Naive B cell (primary cell): ENCODE measurements at regions not wholly inside any gene's neighbourhood (a gene's known extent, or its start where the extent isn't known, plus 50 kb on each side); places are given as distances from the start of the nearest gene placed in this dataset.
"Not testable (repeated sequence)": the region's sequence is repeated elsewhere in the genome, so short reads cannot be mapped to it uniquely, and the experiment has no call there.

Source experiments
- ATAC-seq, 2 donors: fragments of 150-1000 bp; cut with Tn5 transposase; 2 replicates each; pipeline ENCODE4 v1.10.0; 2021; ENCODE audit warnings: low read depth in 2 of 2, mild to moderate bottlenecking in 2 of 2, moderate library complexity in 2 of 2
- DNase-seq: peaks from one replicate; pipeline ENCODE4 v3.0.0; 2022
- H3K27ac Mint-ChIP-seq, 6 donors: one replicate each; pipeline ENCODE4 v1.8.0; 2020 to 2022; ENCODE audit warnings: mild to moderate bottlenecking in 6 of 6, mixed read lengths in 6 of 6, moderate library complexity in 5 of 6, inconsistent platforms in 2 of 6
- H3K27me3 Mint-ChIP-seq, 3 donors: one replicate each; pipeline ENCODE4 v1.8.0; 2021 to 2022; ENCODE audit warnings: mixed read lengths in 3 of 3, mild to moderate bottlenecking in 1 of 3
- H3K36me3 Mint-ChIP-seq, 2 donors: one replicate each; pipeline ENCODE4 v1.8.0; 2020 to 2022; ENCODE audit warnings: mixed read lengths in 2 of 2, inconsistent platforms in 1 of 2, mild to moderate bottlenecking in 1 of 2
- H3K4me1 Mint-ChIP-seq, 3 donors: one replicate each; pipeline ENCODE4 v1.8.0; 2020 to 2022; ENCODE audit warnings: mixed read lengths in 3 of 3, inconsistent platforms in 1 of 3, mild to moderate bottlenecking in 1 of 3, moderate library complexity in 1 of 3
- H3K4me3 Mint-ChIP-seq, 8 donors: one replicate each; pipeline ENCODE4 v1.8.0; 2020 to 2022; ENCODE audit warnings: mild to moderate bottlenecking in 8 of 8, mixed read lengths in 8 of 8, moderate library complexity in 8 of 8, inconsistent platforms in 2 of 8
- H3K9me3 Mint-ChIP-seq, 7 donors: one replicate each; pipeline ENCODE4 v1.8.0; 2020 to 2022; ENCODE audit warnings: mixed read lengths in 7 of 7, mild to moderate bottlenecking in 5 of 7, inconsistent platforms in 2 of 7, moderate library complexity in 1 of 7

DNA sequence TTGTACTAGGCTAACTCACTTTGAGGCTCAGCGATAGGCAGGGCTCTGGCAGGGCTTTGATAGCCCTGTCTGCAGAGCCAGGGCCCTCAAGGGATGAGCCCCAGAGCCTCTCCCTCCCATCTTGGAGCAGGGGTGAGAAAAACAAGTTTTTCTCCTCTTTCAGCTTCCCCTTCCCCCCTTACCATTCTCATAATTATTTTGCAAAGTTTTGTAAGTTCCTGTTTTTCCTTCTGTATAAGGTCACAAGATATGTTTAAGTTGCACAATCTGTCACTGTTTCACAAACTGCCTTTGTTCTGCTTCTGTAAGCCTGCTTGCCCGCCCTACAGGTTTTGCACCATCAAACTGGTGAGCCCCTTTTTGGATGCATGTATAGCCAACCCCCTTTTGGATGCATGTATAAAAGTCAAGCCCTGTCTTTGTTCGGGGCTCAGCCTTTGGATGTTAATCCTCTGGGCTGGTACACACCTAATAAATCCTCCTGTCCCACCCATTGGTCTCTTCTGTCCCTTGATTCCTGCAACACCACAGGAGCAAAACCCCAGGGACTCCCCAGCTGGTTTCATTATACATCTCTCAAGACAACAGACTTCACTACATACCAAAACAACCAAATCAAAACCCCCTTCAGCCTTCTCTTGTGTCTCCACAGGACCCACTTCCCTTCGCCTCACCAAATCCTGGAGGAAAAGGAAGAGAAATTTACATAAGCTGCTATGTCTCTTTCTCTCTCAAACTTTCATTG, 52.5 kb upstream of the RESF1 start:
- H3K4me3 Mint-ChIP-seq, result peak overlapping the region; percentile 35 to 75 (median 60)
- no peaks in the 10 kb centered on the region for H3K27me3 Mint-ChIP-seq
- peaks cover 24 to 36% (median 34%) of the 10 kb centered on the region in 3 donors for H3K4me1 Mint-ChIP-seq
- H3K27ac Mint-ChIP-seq, result peak overlapping the region; percentile 90 to 97 (median 94)
- H3K36me3 Mint-ChIP-seq, result peaks cover 31 to 40% of the 10 kb centered on the region in 2 donors
- DNase-seq, result peak; percentile 38
- peak; percentile 85 to 90 for ATAC-seq
- H3K9me3 Mint-ChIP-seq, result peaks cover 26 to 45% (median 36%) of the 10 kb centered on the region in 7 donors

DNA sequence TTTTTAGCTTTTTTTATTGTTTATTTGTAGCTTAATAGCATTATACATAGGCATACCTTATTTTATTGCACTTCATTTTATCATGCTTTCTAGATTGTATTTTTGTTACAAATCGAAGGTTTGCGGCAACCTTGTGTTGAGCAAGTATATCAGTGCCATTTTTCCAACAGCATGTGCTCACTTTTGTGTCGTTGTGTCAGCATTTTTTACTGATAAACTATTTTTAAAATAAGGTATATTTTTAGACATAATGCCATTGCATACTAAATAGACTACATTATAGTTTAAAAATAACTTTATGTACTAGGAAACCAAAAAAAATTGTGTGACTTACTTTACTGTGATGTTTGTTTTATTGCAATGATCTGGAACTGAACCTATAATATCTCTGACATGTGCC, 56.2 kb upstream of the RESF1 start:
- H3K27me3 Mint-ChIP-seq, result no peaks in the 10 kb centered on the region
- H3K4me3 Mint-ChIP-seq, result no peak overlapping the region
- H3K4me1 Mint-ChIP-seq, result peaks cover 40 to 54% (median 46%) of the 10 kb centered on the region in 3 donors
- H3K9me3 Mint-ChIP-seq, result peaks cover 24 to 50% (median 46%) of the 10 kb centered on the region in 7 donors
- H3K36me3 Mint-ChIP-seq, result peaks cover 28 to 37% of the 10 kb centered on the region in 2 donors
- DNase-seq (no peak), ATAC-seq (no peak)
- no peak overlapping the region for H3K27ac Mint-ChIP-seq

GRCh38 chr12:31900271-31900670, 58.9 kb upstream of the RESF1 start:
- Mint-ChIP-seq H3K4me1 (peaks cover 40 to 55% (median 43%) of the 10 kb centered on the region in 3 donors), H3K4me3 (peak overlapping the region in 2 of 8 donors; percentile 27 to 40)

GRCh38 chr12:31899109-31899508, 60.1 kb upstream of the RESF1 start:
- no peak for DNase-seq

More at GRCh38 chr12:31900271-31900670, 58.9 kb upstream of the RESF1 start:
- peak overlapping the region in 5 of 6 donors; percentile 24 to 93 (median 77) for H3K27ac Mint-ChIP-seq
- H3K27me3 Mint-ChIP-seq, result no peaks in the 10 kb centered on the region
- peaks cover 16 to 35% of the 10 kb centered on the region in 2 donors for H3K36me3 Mint-ChIP-seq
- peaks cover 15 to 53% (median 43%) of the 10 kb centered on the region in 7 donors for H3K9me3 Mint-ChIP-seq
- ATAC-seq, result no peak
- no peak for DNase-seq

DNA sequence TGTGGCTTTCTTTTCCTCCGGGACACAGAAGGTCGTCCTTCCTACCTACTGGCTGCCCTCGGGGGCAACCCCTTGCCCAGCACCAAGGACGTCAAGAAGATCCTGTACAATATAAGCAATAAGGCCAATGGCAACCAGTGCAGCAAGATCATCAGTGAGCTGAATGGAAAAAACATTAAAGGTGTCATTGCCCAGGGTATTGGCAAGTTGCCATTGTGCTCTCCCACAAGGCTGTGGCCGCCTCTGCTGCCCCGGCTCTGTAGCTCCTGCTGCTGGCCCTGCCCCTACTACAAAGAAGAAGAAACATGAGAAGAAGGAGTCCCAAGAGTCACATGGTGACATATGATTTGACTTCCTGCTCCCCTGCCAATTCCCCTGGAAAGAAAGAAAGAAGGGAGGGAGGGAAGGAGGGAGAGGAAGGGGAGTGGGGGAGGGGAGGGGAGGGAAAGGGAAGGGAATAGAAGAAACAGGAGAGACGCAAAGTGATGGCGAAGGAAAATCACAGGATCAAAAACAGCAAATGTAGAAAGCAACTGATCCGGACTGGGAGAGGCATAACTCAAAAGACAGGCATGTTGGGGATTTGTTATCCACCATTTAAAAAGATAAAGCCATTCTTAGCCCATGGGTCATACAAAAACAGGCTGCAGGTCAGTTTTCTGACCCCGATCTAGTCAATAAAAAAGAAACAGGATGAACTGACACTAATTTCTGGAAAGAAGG, 61.3 kb upstream of the RESF1 start:
- Mint-ChIP-seq H3K27ac (peak overlapping the region; percentile 84 to 98 (median 94)), H3K27me3 (no peaks in the 10 kb centered on the region), H3K4me1 (peaks cover 45 to 69% (median 48%) of the 10 kb centered on the region in 3 donors), H3K4me3 (peak overlapping the region; percentile 45 to 82 (median 72)), H3K36me3 (peaks cover 16 to 35% of the 10 kb centered on the region in 2 donors), H3K9me3 (peaks cover 17 to 68% (median 54%) of the 10 kb centered on the region in 7 donors)
- no peak for ATAC-seq
- peak; percentile 33 for DNase-seq

More at GRCh38 chr12:31899109-31899508, 60.1 kb upstream of the RESF1 start:
- peaks cover 16 to 35% of the 10 kb centered on the region in 2 donors for H3K36me3 Mint-ChIP-seq
- no peak for ATAC-seq
- H3K4me3 Mint-ChIP-seq, result peak overlapping the region in 4 of 8 donors; percentile 5 to 33 (median 21)
- H3K27me3 Mint-ChIP-seq, result no peaks in the 10 kb centered on the region
- H3K27ac Mint-ChIP-seq, result peak overlapping the region in 3 of 6 donors; percentile 87 to 95 (median 90)
- H3K9me3 Mint-ChIP-seq, result peaks cover 17 to 61% (median 47%) of the 10 kb centered on the region in 7 donors
- peaks cover 42 to 59% (median 45%) of the 10 kb centered on the region in 3 donors for H3K4me1 Mint-ChIP-seq

GRCh38 chr12:31897092-31897491, 62.1 kb upstream of the RESF1 start:
- H3K27ac Mint-ChIP-seq, result peak overlapping the region; percentile 84 to 97 (median 94)
- peaks cover 17 to 69% (median 57%) of the 10 kb centered on the region in 7 donors for H3K9me3 Mint-ChIP-seq
- H3K27me3 Mint-ChIP-seq, DNase-seq: not testable (repeated sequence)
- peaks cover 16 to 35% of the 10 kb centered on the region in 2 donors for H3K36me3 Mint-ChIP-seq
- ATAC-seq, result peak; percentile 1
- H3K4me3 Mint-ChIP-seq, result peak overlapping the region; percentile 45 to 86 (median 73)
- H3K4me1 Mint-ChIP-seq, result peaks cover 48 to 76% (median 56%) of the 10 kb centered on the region in 3 donors

DNA sequence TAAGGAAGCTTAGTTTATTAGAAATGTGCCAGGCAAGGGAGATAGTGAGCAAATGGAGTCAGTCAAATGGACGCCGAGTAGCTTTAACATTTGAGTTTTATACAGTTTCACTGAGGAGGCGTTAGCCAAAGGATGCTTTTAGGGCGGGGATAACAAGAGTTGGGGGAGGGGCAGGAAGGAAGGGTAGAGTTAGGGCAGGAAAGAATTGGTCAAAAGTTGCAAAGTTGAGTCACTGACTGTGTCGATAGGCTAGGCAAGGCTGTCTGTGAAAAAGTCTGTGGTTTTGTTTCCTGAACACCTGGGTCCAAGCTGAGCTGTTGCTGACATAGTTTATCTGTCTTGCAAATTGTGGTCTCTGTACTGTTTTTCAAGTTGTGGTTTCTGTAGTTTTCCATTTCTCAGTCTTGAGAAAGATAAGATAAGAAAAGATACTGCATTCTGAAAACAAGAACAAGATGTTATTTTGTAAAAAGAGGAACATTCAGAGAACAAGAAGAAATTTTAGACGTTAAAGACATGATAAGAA, 62.6 kb upstream of the RESF1 start:
- peaks cover 49 to 78% (median 58%) of the 10 kb centered on the region in 3 donors for H3K4me1 Mint-ChIP-seq
- peak overlapping the region; percentile 84 to 97 (median 94) for H3K27ac Mint-ChIP-seq
- H3K9me3 Mint-ChIP-seq, result peaks cover 17 to 70% (median 57%) of the 10 kb centered on the region in 7 donors
- DNase-seq, result peak; percentile 94
- peak overlapping the region; percentile 47 to 86 (median 73) for H3K4me3 Mint-ChIP-seq
- no peaks in the 10 kb centered on the region for H3K27me3 Mint-ChIP-seq
- H3K36me3 Mint-ChIP-seq, result peaks cover 16 to 35% of the 10 kb centered on the region in 2 donors
- ATAC-seq, result peak; percentile 95 to 96

GRCh38 chr12:31895449-31896150, 63.6 kb upstream of the RESF1 start:
- ATAC-seq (no peak), DNase-seq (no peak)
- Mint-ChIP-seq H3K27ac (peak overlapping the region; percentile 84 to 97 (median 94)), H3K4me3 (peak overlapping the region; percentile 34 to 80 (median 62)), H3K27me3 (no peaks in the 10 kb centered on the region), H3K9me3 (peaks cover 17 to 77% (median 57%) of the 10 kb centered on the region in 7 donors), H3K4me1 (peaks cover 58 to 87% (median 61%) of the 10 kb centered on the region in 3 donors), H3K36me3 (peaks cover 16 to 35% of the 10 kb centered on the region in 2 donors)

DNA sequence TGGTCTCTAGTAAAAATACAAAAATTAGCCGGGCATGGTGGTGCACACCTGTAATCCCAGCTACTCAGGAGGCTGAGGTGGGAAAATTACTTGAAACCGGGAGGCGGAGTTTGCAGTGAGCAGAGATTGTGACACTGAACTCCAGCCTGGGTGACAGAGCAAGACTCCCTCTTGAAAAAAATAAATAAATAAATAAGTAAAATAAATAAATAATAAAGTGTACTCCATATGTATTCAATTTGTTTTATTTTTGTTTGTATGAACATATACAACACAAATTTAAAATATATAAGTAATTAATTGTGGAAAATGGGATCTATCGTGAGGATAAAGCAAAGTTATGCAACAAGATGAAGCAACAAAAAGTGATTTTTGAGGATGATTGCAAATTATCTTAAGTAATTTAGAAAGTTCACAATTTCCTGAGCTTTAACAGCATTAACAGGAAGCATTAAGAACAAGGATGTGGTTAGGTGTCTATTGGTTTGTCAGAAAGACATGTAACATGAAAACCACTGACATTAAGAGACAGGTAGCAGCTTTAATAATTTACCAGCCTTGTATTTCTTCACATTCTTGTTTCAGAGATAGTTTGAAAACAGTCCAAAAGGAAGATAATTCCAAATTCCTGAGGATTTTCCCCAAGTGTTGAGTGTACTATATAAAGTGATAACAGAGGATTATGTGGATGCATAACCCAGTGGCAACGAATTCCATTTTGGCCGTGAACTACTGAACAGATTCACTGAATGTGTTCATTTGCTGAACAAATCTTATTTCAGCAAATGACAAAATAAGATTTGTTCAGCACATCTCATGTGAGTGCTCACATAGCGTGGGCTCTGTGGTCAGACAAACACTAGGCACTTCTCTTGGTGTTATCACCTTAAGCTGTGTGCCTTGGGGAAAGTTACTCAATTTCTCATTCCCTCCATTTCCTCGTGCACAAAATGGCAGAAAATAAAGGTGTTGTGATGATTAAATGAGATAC, 68.6 kb upstream of the RESF1 start:
- H3K9me3 Mint-ChIP-seq, result peaks cover 8 to 66% (median 38%) of the 10 kb centered on the region in 7 donors
- peaks cover 4 to 22% of the 10 kb centered on the region in 2 donors for H3K36me3 Mint-ChIP-seq
- H3K4me1 Mint-ChIP-seq, result peaks cover 57 to 65% (median 58%) of the 10 kb centered on the region in 3 donors
- H3K27me3 Mint-ChIP-seq, result no peaks in the 10 kb centered on the region
- peak; percentile 45 for DNase-seq
- peak; percentile 57 to 66 for ATAC-seq
- H3K4me3 Mint-ChIP-seq, result peak overlapping the region; percentile 19 to 84 (median 62)
- H3K27ac Mint-ChIP-seq, result peak overlapping the region in 5 of 6 donors; percentile 21 to 95 (median 53)

DNA sequence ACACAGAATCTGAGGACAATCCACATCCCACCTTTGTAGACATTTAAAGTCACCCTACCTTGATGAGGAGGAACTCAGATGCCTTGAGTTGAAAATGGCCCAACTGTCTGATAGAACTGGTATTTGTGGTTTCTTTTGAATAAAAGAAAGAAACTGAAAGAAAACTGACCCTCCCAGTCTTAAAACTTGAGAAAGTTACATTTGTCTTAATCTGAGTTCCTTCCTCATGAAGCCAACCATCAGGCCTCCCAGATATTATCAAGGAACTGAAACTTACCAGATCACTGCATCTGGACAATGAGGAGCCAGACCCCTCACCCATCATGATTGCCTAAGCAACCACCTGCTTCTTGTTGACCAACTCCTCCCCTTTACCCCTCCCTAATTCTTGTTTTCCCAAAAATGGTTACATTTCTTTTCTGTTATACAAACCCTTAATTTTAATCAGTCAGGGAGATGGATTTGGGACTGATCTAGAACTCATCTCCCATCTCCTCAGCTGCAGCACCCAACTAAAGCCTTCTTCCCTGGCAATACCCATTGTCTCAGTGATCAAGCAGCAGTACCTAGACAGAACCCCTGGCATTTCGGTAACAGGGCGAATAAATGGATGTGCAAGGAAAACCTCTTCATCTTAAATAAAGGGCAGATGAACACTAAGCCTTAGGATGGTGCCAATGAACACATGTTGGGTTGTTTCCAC, 72.0 kb upstream of the RESF1 start:
- peaks cover 7 to 64% (median 30%) of the 10 kb centered on the region in 7 donors for H3K9me3 Mint-ChIP-seq
- peak overlapping the region; percentile 82 to 95 (median 91) for H3K4me3 Mint-ChIP-seq
- peak; percentile 61 for DNase-seq
- H3K27me3 Mint-ChIP-seq, result no peaks in the 10 kb centered on the region
- peak; percentile 59 to 68 for ATAC-seq
- peaks cover 56 to 64% (median 64%) of the 10 kb centered on the region in 3 donors for H3K4me1 Mint-ChIP-seq
- peaks cover 13 to 44% of the 10 kb centered on the region in 2 donors for H3K36me3 Mint-ChIP-seq
- peak overlapping the region; percentile 80 to 96 (median 95) for H3K27ac Mint-ChIP-seq

- peak overlapping the region in 5 of 8 donors; percentile 6 to 82 (median 51) for H3K4me3 Mint-ChIP-seq
- H3K36me3 Mint-ChIP-seq, result peaks cover 23 to 54% of the 10 kb centered on the region in 2 donors
- not testable (repeated sequence) for H3K27me3 Mint-ChIP-seq, ATAC-seq, DNase-seq
- peaks cover 57 to 74% (median 67%) of the 10 kb centered on the region in 3 donors for H3K4me1 Mint-ChIP-seq
- H3K9me3 Mint-ChIP-seq, result peaks cover 6 to 45% (median 15%) of the 10 kb centered on the region in 7 donors
- peak overlapping the region in 2 of 6 donors; percentile 16 to 95 for H3K27ac Mint-ChIP-seq
Observed at GRCh38 chr12:31882682-31883081, 76.5 kb upstream of the RESF1 start.
